Neuronal stem cell (in vitro differentiated cells): ENCODE measurements at regions not wholly inside any gene's neighbourhood (a gene's known extent, or its start where the extent isn't known, plus 50 kb on each side); places are given as distances from the start of the nearest gene placed in this dataset.

Source experiments
- DNase-seq: peaks from one replicate; pipeline ENCODE4 v3.0.0-alpha.2; 2013; ENCODE audit warnings: low spot score
- H2AFZ ChIP-seq: one replicate; pipeline ENCODE4 v1.6.1; 2013; ENCODE audit warnings: mild to moderate bottlenecking, low read length, inconsistent platforms
- H2AK5ac ChIP-seq: 2 replicates; pipeline ENCODE4 v1.6.1; 2013; ENCODE audit warnings: low read depth, mild to moderate bottlenecking, inconsistent platforms, low read length, moderate library complexity, mixed read lengths
- H2BK120ac ChIP-seq: 2 replicates; pipeline ENCODE4 v1.6.1; 2013; ENCODE audit warnings: low read depth, mild to moderate bottlenecking, inconsistent platforms, low read length, moderate library complexity, mixed read lengths
- H2BK12ac ChIP-seq: one replicate; pipeline ENCODE4 v1.6.1; 2013; ENCODE audit warnings: low read length, inconsistent platforms
- H2BK15ac ChIP-seq: 2 replicates; pipeline ENCODE4 v1.6.1; 2013; ENCODE audit warnings: mild to moderate bottlenecking, low read length, inconsistent platforms, mixed read lengths
- H2BK5ac ChIP-seq: one replicate; pipeline ENCODE4 v1.6.1; 2013; ENCODE audit warnings: inconsistent platforms, mild to moderate bottlenecking, low read length, moderate library complexity
- H3K14ac ChIP-seq: one replicate; pipeline ENCODE4 v1.6.1; 2013; ENCODE audit warnings: low read length, inconsistent platforms
- H3K18ac ChIP-seq: 2 replicates; pipeline ENCODE4 v1.6.1; 2013; ENCODE audit warnings: low read length, inconsistent platforms
- H3K23ac ChIP-seq: 2 replicates; pipeline ENCODE4 v1.6.1; 2013; ENCODE audit warnings: low read depth, mild to moderate bottlenecking, mixed read lengths, low read length, inconsistent platforms; ENCODE audit not compliant: poor library complexity
- H3K27ac ChIP-seq: replicated peaks from 3 replicates; pipeline ENCODE4 v1.5.1; 2013; ENCODE audit warnings: low read length, inconsistent platforms
- H3K27me3 ChIP-seq, 3 experiments: 2 replicates each; pipeline ENCODE4 v1.6.1; 2013; ENCODE audit warnings: low read length in 3 of 3, mild to moderate bottlenecking in 2 of 3, inconsistent platforms in 1 of 3, low read depth in 1 of 3, mixed read lengths in 1 of 3, moderate library complexity in 1 of 3; ENCODE audit not compliant: control insufficient read depth in 3 of 3, insufficient read depth in 3 of 3
- H3K36me3 ChIP-seq, 2 donors: replicated peaks in 1 of 2; 2 replicates each; pipeline ENCODE4 v1.6.1; 2013; ENCODE audit warnings: low read length in 2 of 2; ENCODE audit not compliant: control insufficient read depth in 2 of 2, insufficient read depth in 2 of 2
- H3K4ac ChIP-seq: 2 replicates; pipeline ENCODE4 v1.6.1; 2013; ENCODE audit warnings: inconsistent platforms, mild to moderate bottlenecking, low read length, moderate library complexity
- H3K4me1 ChIP-seq, 2 donors: 1 replicate in 1 of 2; 2 replicates in 1 of 2; pipeline ENCODE4 v1.6.1; 2013; ENCODE audit warnings: low read length in 2 of 2, low read depth in 1 of 2; ENCODE audit not compliant: control insufficient read depth in 2 of 2, insufficient read depth in 1 of 2
- H3K4me2 ChIP-seq: one replicate; pipeline ENCODE4 v1.6.1; 2013; ENCODE audit warnings: mild to moderate bottlenecking, low read length, inconsistent platforms; ENCODE audit not compliant: insufficient read depth, poor library complexity, severe bottlenecking
- H3K4me3 ChIP-seq, 2 donors: 2 replicates each; pipeline ENCODE4 v1.5.1; 2013; ENCODE audit warnings: low read length in 2 of 2, mild to moderate bottlenecking in 2 of 2, inconsistent platforms in 1 of 2, moderate library complexity in 1 of 2
- H3K79me1 ChIP-seq: one replicate; pipeline ENCODE4 v1.6.1; 2013; ENCODE audit warnings: low read depth, mild to moderate bottlenecking, inconsistent platforms, low read length, moderate library complexity
- H3K9ac ChIP-seq: one replicate; pipeline ENCODE4 v1.6.1; 2013; ENCODE audit warnings: mild to moderate bottlenecking, low read depth, low read length, inconsistent platforms; ENCODE audit not compliant: poor library complexity
- H3K9me3 ChIP-seq, 2 donors: replicated peaks in 1 of 2; 2 replicates each; pipeline versions ENCODE3 to v1.6.1; 2013; ENCODE audit warnings: low read length in 2 of 2, mild to moderate bottlenecking in 2 of 2, inconsistent platforms in 1 of 2, low read depth in 1 of 2, mixed read lengths in 1 of 2, moderate library complexity in 1 of 2; ENCODE audit not compliant: control insufficient read depth in 2 of 2, insufficient read depth in 1 of 2
- H4K8ac ChIP-seq: one replicate; pipeline ENCODE4 v1.6.1; 2013; ENCODE audit warnings: low read depth, mild to moderate bottlenecking, inconsistent platforms, low read length, moderate library complexity
- H4K91ac ChIP-seq: one replicate; pipeline ENCODE4 v1.6.1; 2013; ENCODE audit warnings: low read length, low read depth, mild to moderate bottlenecking, inconsistent platforms; ENCODE audit not compliant: poor library complexity
- WGBS, 2 donors: extraction: QIAGEN DNeasy Blood & Tissue Kit; methylation state at CpG; one replicate each; pipeline ENCODE4 v1.1.7; 2013; ENCODE audit warnings: missing lambda C conversion rate in 2 of 2, mixed read lengths in 1 of 2; ENCODE audit not compliant: insufficient read length in 2 of 2, insufficient replicate concordance in 1 of 2; ENCODE audit errors: extremely low coverage in 2 of 2; 5-methylcytosine and 5-hydroxymethylcytosine counted together

- no CpG with 5 or more reads among the region's 7 CpGs for WGBS, 2 donors
- H3K79me1 ChIP-seq: no peaks in the 10 kb centered on the region
- no peaks in the 10 kb centered on the region for H3K9me3 ChIP-seq
- H3K27me3 ChIP-seq: no peaks in the 10 kb centered on the region
- H3K4me1 ChIP-seq: peaks cover 0 to 3% of the 10 kb centered on the region in 2 donors
- H2BK5ac ChIP-seq: no peak overlapping the region
- no peak overlapping the region for H2BK12ac ChIP-seq
- no peak overlapping the region for H2BK120ac ChIP-seq
- no peak overlapping the region for H3K27ac ChIP-seq
- H3K4me2 ChIP-seq: no peak overlapping the region
- H2AK5ac ChIP-seq: no peak overlapping the region
- H3K36me3 ChIP-seq: no peaks in the 10 kb centered on the region
- H3K23ac ChIP-seq: no peak overlapping the region
- H3K14ac ChIP-seq: no peak overlapping the region
- H3K18ac ChIP-seq: no peak overlapping the region
- H2AFZ ChIP-seq: no peak overlapping the region
- no peak overlapping the region for H3K4ac ChIP-seq
- no peak overlapping the region for H2BK15ac ChIP-seq
- no peak overlapping the region for H3K4me3 ChIP-seq
- H3K9ac ChIP-seq: no peak overlapping the region
- no peak overlapping the region for H4K8ac ChIP-seq
- DNase-seq: no peak
- no peak overlapping the region for H4K91ac ChIP-seq
Observed at GRCh38 chr1:213669512-213669911, 318.3 kb upstream of the PROX1 start.

- H3K23ac ChIP-seq: no peak overlapping the region
Observed at GRCh38 chr1:213669964-213670691, 317.6 kb upstream of the PROX1 start.

GRCh38 chr1:213670692-213671023, 317.1 kb upstream of the PROX1 start:
- H2BK12ac ChIP-seq: no peak overlapping the region
- H4K91ac ChIP-seq: no peak overlapping the region
- H2BK5ac ChIP-seq: no peak overlapping the region
- H3K4me3 ChIP-seq: no peak overlapping the region
- H3K4ac ChIP-seq: no peak overlapping the region
- H3K4me1 ChIP-seq: peaks cover 0 to 3% of the 10 kb centered on the region in 2 donors
- H2AK5ac ChIP-seq: no peak overlapping the region
- H2AFZ ChIP-seq: no peak overlapping the region
- H3K27ac ChIP-seq: no peak overlapping the region
- no peak overlapping the region for H4K8ac ChIP-seq
- H3K36me3 ChIP-seq: no peaks in the 10 kb centered on the region
- peak overlapping the region; percentile 78 for H3K14ac ChIP-seq
- DNase-seq: no peak
- H3K9ac ChIP-seq: no peak overlapping the region
- WGBS, 2 donors: no CpG with 5 or more reads among the region's 1 CpG
- no peak overlapping the region for H2BK15ac ChIP-seq
- no peak overlapping the region for H3K18ac ChIP-seq
- H3K23ac ChIP-seq: no peak overlapping the region
- H3K4me2 ChIP-seq: no peak overlapping the region
- no peak overlapping the region for H2BK120ac ChIP-seq
- no peaks in the 10 kb centered on the region for H3K27me3 ChIP-seq
- no peaks in the 10 kb centered on the region for H3K9me3 ChIP-seq
- H3K79me1 ChIP-seq: no peaks in the 10 kb centered on the region

More at GRCh38 chr1:213669964-213670691, 317.6 kb upstream of the PROX1 start:
- peak overlapping the region; percentile 78 for H3K14ac ChIP-seq
- H3K4me1 ChIP-seq: peaks cover 0 to 3% of the 10 kb centered on the region in 2 donors
- H3K4me2 ChIP-seq: no peak overlapping the region
- H3K27ac ChIP-seq: no peak overlapping the region
- no peaks in the 10 kb centered on the region for H3K27me3 ChIP-seq
- H3K36me3 ChIP-seq: no peaks in the 10 kb centered on the region
- H3K4me3 ChIP-seq: no peak overlapping the region
- no CpG with 5 or more reads among the region's 2 CpGs for WGBS, 2 donors
- no peak overlapping the region for H4K8ac ChIP-seq
- no peak overlapping the region for H3K4ac ChIP-seq
- no peak for DNase-seq
- H2BK120ac ChIP-seq: no peak overlapping the region
- no peak overlapping the region for H2AFZ ChIP-seq
- H2BK15ac ChIP-seq: no peak overlapping the region
- no peak overlapping the region for H2BK12ac ChIP-seq
- no peak overlapping the region for H3K9ac ChIP-seq
- no peak overlapping the region for H4K91ac ChIP-seq
- no peak overlapping the region for H2AK5ac ChIP-seq
- no peak overlapping the region for H3K18ac ChIP-seq
- no peak overlapping the region for H2BK5ac ChIP-seq
- H3K79me1 ChIP-seq: no peaks in the 10 kb centered on the region
- H3K9me3 ChIP-seq: no peaks in the 10 kb centered on the region

DNA sequence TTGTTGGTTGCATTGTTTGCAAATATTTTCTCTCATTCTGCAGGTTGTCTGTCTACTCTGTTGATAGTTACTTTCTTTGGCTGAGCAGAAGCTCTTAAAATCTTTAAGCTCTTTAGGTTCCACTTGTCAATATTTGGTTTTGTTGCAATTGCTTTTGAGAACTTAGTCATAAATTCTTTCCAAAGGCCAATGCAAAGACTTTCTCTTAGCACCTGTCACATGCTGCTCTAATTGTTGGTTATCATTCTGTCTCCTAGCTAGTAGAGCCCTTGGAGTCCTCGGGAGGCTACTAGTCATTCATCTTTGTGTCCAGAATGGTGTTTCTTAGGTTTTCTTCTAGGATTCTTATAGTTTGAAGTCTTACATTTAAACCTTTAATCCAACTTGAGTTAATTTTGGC, 312.7 kb upstream of the PROX1 start:
- Histone ChIP-seq H2BK12ac (no peak overlapping the region), H3K14ac (no peak overlapping the region), H2BK15ac (no peak overlapping the region), H4K8ac (no peak overlapping the region), H2AFZ (no peak overlapping the region), H3K4me1 (peaks cover 0 to 3% of the 10 kb centered on the region in 2 donors), H3K36me3 (no peaks in the 10 kb centered on the region), H3K9me3 (no peaks in the 10 kb centered on the region), H3K27ac (no peak overlapping the region), H3K4ac (no peak overlapping the region), H3K9ac (no peak overlapping the region), H3K4me3 (no peak overlapping the region), H2BK120ac (no peak overlapping the region), H3K79me1 (no peaks in the 10 kb centered on the region), H3K18ac (no peak overlapping the region), H3K4me2 (no peak overlapping the region), H3K27me3 (no peaks in the 10 kb centered on the region), H2BK5ac (no peak overlapping the region), H3K23ac (no peak overlapping the region), H2AK5ac (no peak overlapping the region), H4K91ac (no peak overlapping the region)
- no peak for DNase-seq
- no CpG with 5 or more reads among the region's 1 CpG for WGBS, 2 donors
